GM19468 (cell line): ENCODE measurements at regions not wholly inside any gene's neighbourhood (a gene's known extent, or its start where the extent isn't known, plus 50 kb on each side); places are given as distances from the start of the nearest gene placed in this dataset.
"Not testable (repeated sequence)": the region's sequence is repeated elsewhere in the genome, so short reads cannot be mapped to it uniquely, and the experiment has no call there.

Experiments used
- ATAC-seq: cut with Tn5 transposase; IDR thresholded peaks from one replicate; pipeline ENCODE4 v1.9.1; 2021; ENCODE audit warnings: mild to moderate bottlenecking, moderate library complexity, moderate number of reproducible peaks; ENCODE audit not compliant: unreplicated experiment; ENCODE audit errors: extremely low read depth

- no peak for ATAC-seq
These were observed 99.4 kb downstream of the TMEM215 start for GRCh38 chr9:32882705-32883104.

DNA sequence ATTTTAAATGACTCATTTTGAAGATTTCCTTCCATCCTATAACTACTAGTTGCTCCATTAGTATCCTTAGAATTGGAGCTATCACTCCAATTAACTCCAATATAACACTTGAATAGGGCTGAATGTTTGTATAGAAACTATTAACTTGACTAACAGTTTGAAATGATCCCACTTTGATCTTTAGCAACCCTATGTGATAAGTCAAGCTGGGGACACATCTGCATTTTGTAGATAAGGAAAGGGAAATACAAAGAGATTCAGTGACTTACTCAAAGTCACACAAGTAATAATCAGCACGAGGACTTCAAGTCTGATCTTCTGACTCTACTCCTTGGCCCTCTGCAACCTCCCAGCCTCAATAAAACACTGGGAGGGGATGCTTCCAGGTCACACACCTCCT lies 101.1 kb downstream of the TMEM215 start:
- no peak for ATAC-seq

DNA sequence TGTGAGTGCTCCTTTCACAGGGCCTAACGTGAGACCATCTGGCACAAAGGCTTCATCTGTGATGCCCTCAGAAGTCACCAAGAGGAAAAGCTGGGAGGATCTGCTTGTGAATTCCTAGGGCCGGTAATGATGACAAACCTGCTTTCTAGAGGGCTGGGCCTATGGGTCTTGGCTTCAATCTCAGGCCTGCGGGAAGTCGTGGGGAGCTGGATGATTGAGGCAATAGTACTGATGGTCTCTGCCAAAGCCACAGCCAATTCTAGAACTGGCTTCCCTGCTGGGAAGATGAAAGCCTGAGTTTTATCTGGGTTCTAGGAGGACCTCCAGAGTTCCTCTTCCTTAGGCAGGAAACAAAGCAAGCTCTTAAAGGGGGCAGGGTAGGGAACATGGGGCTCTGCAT lies 102.7 kb downstream of the TMEM215 start:
- ATAC-seq = no peak

- ATAC-seq = not testable (repeated sequence)
These were observed 106.9 kb downstream of the APTX start for GRCh38 chr9:32894485-32894884.

DNA sequence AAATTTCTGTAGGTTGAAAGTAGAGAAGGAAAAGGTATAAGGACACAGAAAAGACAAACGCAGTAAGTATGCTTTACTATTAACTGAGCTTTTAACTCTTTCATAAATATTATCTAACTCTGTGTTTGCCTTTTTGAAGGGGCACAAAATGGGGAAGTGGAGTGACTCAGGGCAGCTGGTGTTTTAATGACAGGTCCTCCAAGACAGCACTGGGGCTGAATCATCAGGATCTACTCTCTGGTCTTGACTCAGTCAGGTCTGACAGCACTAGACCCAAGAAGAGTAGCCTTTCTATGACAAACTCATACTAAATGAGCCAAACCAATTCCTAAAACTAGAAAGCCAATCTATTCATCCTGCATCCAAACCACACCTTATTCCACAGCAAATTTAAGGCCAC lies 102.2 kb downstream of the APTX start:
- no peak for ATAC-seq

- no peak for ATAC-seq
These were observed 101.7 kb downstream of the APTX start for GRCh38 chr9:32899761-32900160.

DNA sequence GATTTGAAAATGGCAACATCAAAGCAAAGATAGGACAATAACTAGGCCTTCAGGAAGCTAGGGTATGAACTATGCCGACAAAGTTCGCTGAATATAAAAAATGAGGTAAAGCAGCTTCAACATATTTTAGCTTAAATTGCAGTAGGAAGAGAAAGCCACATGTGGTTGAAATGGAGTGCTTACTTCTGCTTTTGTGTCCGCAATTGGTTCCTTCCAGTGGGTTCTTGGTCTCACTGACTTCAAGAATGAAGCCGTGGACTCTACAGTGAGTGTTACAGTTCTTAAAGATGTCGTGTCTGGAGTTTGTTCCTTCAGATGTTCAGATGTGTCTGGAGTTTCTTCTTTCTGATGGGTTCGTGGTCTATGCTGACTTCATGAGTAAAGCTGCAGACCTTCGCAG lies 95.2 kb downstream of the APTX start:
- ATAC-seq = peak; percentile 67

GRCh38 chr9:32915802-32916201 lies 85.6 kb downstream of the APTX start:
- no peak for ATAC-seq

GRCh38 chr9:32918628-32919027 lies 82.8 kb downstream of the APTX start:
- no peak for ATAC-seq
